Ovary (tissue), 7 donors: ENCODE measurements at regions not wholly inside any gene's neighbourhood (a gene's known extent, or its start where the extent isn't known, plus 50 kb on each side); places are given as distances from the start of the nearest gene placed in this dataset.

Source experiments
- DNase-seq, 5 donors: peaks; one replicate each; pipeline ENCODE4 v3.0.0-alpha.2; 2019 to 2020
- H3K27ac ChIP-seq, 2 donors: fragments of 200-600 bp; one replicate each; pipeline versions ENCODE4 v1.5.1 to v1.8.0; 2019 to 2022
- H3K27me3 ChIP-seq: fragments of 200-600 bp; one replicate; pipeline ENCODE4 v1.8.0; 2022
- H3K36me3 ChIP-seq: fragments of 200-600 bp; sonication (generic); one replicate; pipeline ENCODE4 v1.5.1; 2019
- H3K4me1 ChIP-seq: one replicate; pipeline ENCODE4 v1.8.1; 2013; ENCODE audit warnings: mild to moderate bottlenecking, moderate library complexity; ENCODE audit not compliant: insufficient read depth
- H3K4me3 ChIP-seq: fragments of 200-600 bp; sonication (generic); one replicate; pipeline ENCODE4 v1.5.1; 2017
- H3K9me3 ChIP-seq, 2 donors: fragments of 200-600 bp in 1 of 2; sonication (generic) in 1 of 2; one replicate each; pipeline versions ENCODE4 v1.5.1 to v1.8.1; 2013 to 2019; ENCODE audit warnings: mild to moderate bottlenecking in 1 of 2, moderate library complexity in 1 of 2
- CTCF ChIP-seq, 3 donors: fragments of 450-650 bp in 2 of 3; fragments of 200-600 bp in 1 of 3; IDR thresholded peaks; one replicate each; pipeline versions ENCODE4 v1.5.1 to v1.8.0; 2016 to 2022; ENCODE audit warnings: antibody characterized with exemption in 3 of 3, mild to moderate bottlenecking in 1 of 3
- EP300 ChIP-seq: sonication (generic); formaldehyde crosslinking; IDR thresholded peaks from one replicate; pipeline ENCODE4 v1.6.1; 2017; ENCODE audit warnings: antibody characterized with exemption
- POLR2A ChIP-seq: fragments of 450-650 bp; IDR thresholded peaks from one replicate; pipeline ENCODE4 v1.6.1; 2017; ENCODE audit warnings: antibody characterized with exemption, mild to moderate bottlenecking, moderate library complexity
- WGBS, 3 donors: extraction: QIAGEN DNeasy Blood & Tissue Kit in 1 of 3; methylation state at CpG; one replicate each; pipeline versions ENCODE4 v1.1.5 to v1.1.7; 2013 to 2017; 5-methylcytosine and 5-hydroxymethylcytosine counted together
- intact Hi-C, 4 donors: fragments of 100-400 bp; cut with DNase I; formaldehyde crosslinking; loops; one replicate each; pipeline versions ENCODE4 v1.11.0 to v1.15.1; 2022 to 2023
- donor health status: DM: no; HTN: no; CAD: no; lungs with moderate emphysema.
- donor health status: DM: no; HTN: no; CAD: no.
- donor health status: Bipolar disorder and iron deficiency.
- donor health status: DM: no; HTN: no; CAD: no.
- donor health status: DM: yes; HTN: yes; CAD: no.

GRCh38 chr4:181877329-181877848 lies 365.8 kb upstream of the TENM3 start:
- TF ChIP-seq CTCF (IDR thresholded peaks at IDR 0.05), result no peak
- TF ChIP-seq EP300, result no peak
- no peak for TF ChIP-seq POLR2A
- no peak for DNase-seq
- Histone ChIP-seq H3K9me3 (no peaks in the 10 kb centered on the region), H3K4me3 (no peak overlapping the region), H3K27me3 (no peaks in the 10 kb centered on the region), H3K27ac (no peak overlapping the region), H3K4me1 (no peaks in the 10 kb centered on the region), H3K36me3 (no peaks in the 10 kb centered on the region)
- 75 to 83% (median 77%) methylated on average over 1 of the region's 1 CpG for WGBS, 3 donors
- intact Hi-C loops, result no loop called here

- no peaks in the 10 kb centered on the region for H3K4me1 ChIP-seq
- H3K27me3 ChIP-seq, result no peaks in the 10 kb centered on the region
- H3K36me3 ChIP-seq, result no peaks in the 10 kb centered on the region
- no peak for DNase-seq
- H3K27ac ChIP-seq, result no peak overlapping the region
- intact Hi-C loops, result no loop called here
- WGBS, 3 donors, result 68 to 78% (median 69%) methylated on average over 1 of the region's 1 CpG
- no peak overlapping the region for H3K4me3 ChIP-seq
- TF ChIP-seq POLR2A (no peak), EP300 (no peak), CTCF (IDR thresholded peaks at IDR 0.05) (no peak)
- H3K9me3 ChIP-seq, result no peaks in the 10 kb centered on the region
Measured at GRCh38 chr4:181890031-181890430, 353.2 kb upstream of the TENM3 start.

GRCh38 chr4:181890911-181891310 lies 352.3 kb upstream of the TENM3 start:
- WGBS, 3 donors, result 18 to 30% (median 30%) methylated on average over 2 of the region's 2 CpGs
- H3K36me3 ChIP-seq, result no peaks in the 10 kb centered on the region
- no peaks in the 10 kb centered on the region for H3K9me3 ChIP-seq
- no peaks in the 10 kb centered on the region for H3K4me1 ChIP-seq
- DNase-seq, result no peak
- TF ChIP-seq POLR2A (no peak), CTCF (IDR thresholded peaks at IDR 0.05) (no peak), EP300 (no peak)
- no peak overlapping the region for H3K4me3 ChIP-seq
- no peak overlapping the region for H3K27ac ChIP-seq
- intact Hi-C loops, result no loop called here
- H3K27me3 ChIP-seq, result no peaks in the 10 kb centered on the region

- Histone ChIP-seq H3K4me1 (no peaks in the 10 kb centered on the region), H3K9me3 (no peaks in the 10 kb centered on the region), H3K27ac (no peak overlapping the region), H3K27me3 (no peaks in the 10 kb centered on the region), H3K4me3 (no peak overlapping the region), H3K36me3 (no peaks in the 10 kb centered on the region)
- TF ChIP-seq POLR2A, result no peak
- no peak for TF ChIP-seq EP300
- no peak for TF ChIP-seq CTCF (IDR thresholded peaks at IDR 0.05)
- intact Hi-C loops, result no loop called here
- 49 to 68% (median 57%) methylated on average over 5 of the region's 5 CpGs for WGBS, 3 donors
- DNase-seq, result no peak
Measured at GRCh38 chr4:181896614-181897013, 346.6 kb upstream of the TENM3 start.
